GM12874 (cell line): ENCODE measurements at regions not wholly inside any gene's neighbourhood (a gene's known extent, or its start where the extent isn't known, plus 50 kb on each side); places are given as distances from the start of the nearest gene placed in this dataset.

ENCODE experiments used
- CTCF ChIP-seq: IDR thresholded peaks from 2 replicates; pipeline ENCODE4 v1.5.1; 2011; ENCODE audit warnings: low read depth, mild to moderate bottlenecking, control low read depth, low read length, moderate library complexity; ENCODE audit not compliant: insufficient read depth

- TF ChIP-seq CTCF = no peak
Measured at GRCh38 chr6:105501246-105501645, 98.4 kb upstream of the PREP start.

GRCh38 chr6:105500693-105501092 lies 97.8 kb upstream of the PREP start:
- no peak for TF ChIP-seq CTCF

DNA sequence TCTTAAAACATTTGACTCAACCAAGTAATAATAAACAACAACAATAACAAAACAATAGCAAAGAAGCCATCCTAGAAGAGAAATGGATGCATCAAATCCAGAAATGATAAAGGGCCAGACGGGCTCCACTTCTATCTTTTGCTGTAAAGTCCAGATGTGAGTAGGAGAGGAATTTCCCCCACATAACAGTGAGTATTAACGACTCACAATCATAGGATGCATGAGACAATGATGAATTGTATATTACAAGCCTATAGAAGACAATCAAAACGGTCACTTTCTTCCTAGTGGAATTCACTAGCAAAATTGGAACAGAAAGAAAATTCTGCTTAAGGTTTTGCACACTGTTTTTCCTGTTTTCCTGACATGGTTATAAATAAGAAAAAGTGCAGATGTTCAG lies 97.0 kb upstream of the PREP start:
- no peak for TF ChIP-seq CTCF

GRCh38 chr6:105499136-105499870 lies 96.4 kb upstream of the PREP start:
- TF ChIP-seq CTCF = no peak

DNA sequence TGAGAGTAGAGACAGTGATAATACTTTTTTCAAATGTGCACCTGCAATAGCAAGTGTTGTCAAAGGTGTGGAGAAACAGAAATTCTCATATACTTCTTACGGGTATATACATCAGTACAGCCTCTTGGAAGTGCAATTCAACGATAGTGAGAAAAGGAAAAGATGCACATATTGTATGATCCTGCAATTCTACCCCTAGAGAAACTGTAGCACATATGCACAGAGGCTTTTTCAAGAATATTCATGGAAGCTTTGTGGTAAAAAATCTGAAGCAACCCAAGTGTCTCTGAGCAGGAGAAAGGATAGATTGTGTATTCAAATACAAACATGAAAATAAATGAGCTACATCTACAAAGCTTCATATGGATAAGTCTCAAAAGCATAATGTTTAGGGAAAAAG lies 94.7 kb upstream of the PREP start:
- no peak for TF ChIP-seq CTCF

DNA sequence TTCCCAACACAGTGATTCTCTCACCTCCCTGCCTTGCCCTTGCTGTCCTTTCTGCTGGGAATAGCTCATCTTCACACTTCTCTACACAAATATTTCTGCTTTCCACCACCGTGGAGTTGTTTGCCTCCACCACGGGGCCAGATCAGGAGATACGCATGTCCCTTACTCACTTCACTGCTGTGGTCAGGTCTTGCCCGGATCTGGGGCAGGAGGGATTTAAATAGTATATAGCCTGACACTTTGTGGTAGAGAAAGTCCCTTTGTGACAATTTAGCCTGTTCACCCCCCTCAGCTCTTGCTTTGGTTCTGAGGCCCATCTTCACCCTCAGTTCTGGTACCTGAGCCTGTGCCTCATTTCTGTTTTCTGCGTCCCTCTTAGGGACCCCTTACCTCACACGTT lies 92.6 kb upstream of the PREP start:
- no peak for TF ChIP-seq CTCF

- TF ChIP-seq CTCF = no peak
Measured at GRCh38 chr6:105494688-105495087, 91.8 kb upstream of the PREP start.
